PFSK-1 (cell line): ENCODE measurements at regions not wholly inside any gene's neighbourhood (a gene's known extent, or its start where the extent isn't known, plus 50 kb on each side); places are given as distances from the start of the nearest gene placed in this dataset.

Source experiments
- POLR2AphosphoS5 ChIP-seq: IDR thresholded peaks from 2 replicates; pipeline ENCODE4 v1.6.1; 2012; ENCODE audit warnings: low read depth, mild to moderate bottlenecking, control low read depth, low read length, moderate library complexity
- TAF1 ChIP-seq: IDR thresholded peaks from 2 replicates; pipeline ENCODE4 v1.6.1; 2012; ENCODE audit warnings: low read length, control low read depth, borderline replicate concordance; ENCODE audit not compliant: insufficient read depth

DNA sequence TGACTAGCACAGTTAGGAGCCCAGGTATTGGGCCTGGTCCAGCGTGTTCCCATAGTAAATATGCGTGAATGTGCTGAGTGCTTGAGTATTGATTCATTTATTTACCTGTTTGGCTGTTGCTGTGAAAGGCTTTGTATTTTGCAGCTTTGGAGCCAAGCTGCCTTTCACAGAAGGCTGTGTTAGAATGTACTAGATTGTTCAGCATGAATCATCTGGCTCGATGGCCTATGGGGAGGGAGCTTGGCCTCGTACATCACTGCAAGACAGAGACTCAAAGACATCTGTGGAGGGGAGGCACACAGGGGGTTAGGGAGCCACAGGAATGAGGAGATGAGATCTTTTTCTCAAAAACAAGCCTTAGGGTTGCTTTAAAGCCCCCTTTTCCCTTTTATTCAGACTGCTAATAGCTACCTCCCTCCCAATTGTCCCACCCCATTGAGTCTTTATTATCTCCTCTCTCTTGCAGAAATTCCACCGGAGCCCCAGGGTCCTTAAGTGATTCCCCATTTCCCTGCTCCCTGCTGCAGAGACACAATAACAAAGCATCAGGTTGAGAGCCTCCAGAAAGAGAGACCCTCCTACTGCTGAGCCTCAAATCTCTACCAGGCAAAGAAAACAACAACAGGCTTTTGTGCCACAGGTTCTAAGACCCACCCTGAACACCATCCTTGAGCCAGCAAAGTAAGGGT, 307.2 kb downstream of the ABCC12 start:
- TF ChIP-seq TAF1 (no peak), POLR2AphosphoS5 (no peak)
